Suprapubic skin (tissue), 4 donors: ENCODE measurements at regions not wholly inside any gene's neighbourhood (a gene's known extent, or its start where the extent isn't known, plus 50 kb on each side); places are given as distances from the start of the nearest gene placed in this dataset.

ENCODE experiments used
- EP300 ChIP-seq: sonication (generic); formaldehyde crosslinking; IDR thresholded peaks from one replicate; pipeline ENCODE4 v1.6.1; 2017; ENCODE audit warnings: antibody characterized with exemption
- POLR2A ChIP-seq, 2 donors: fragments of 450-650 bp; IDR thresholded peaks; one replicate each; pipeline ENCODE4 v1.6.1; 2017; ENCODE audit warnings: antibody characterized with exemption in 2 of 2, mild to moderate bottlenecking in 2 of 2, moderate library complexity in 2 of 2
- POLR2AphosphoS5 ChIP-seq, 3 donors: sonication (generic); formaldehyde crosslinking; IDR thresholded peaks; one replicate each; pipeline ENCODE4 v1.6.1; 2017; ENCODE audit warnings: antibody characterized with exemption in 3 of 3
- TF ChIP-seq, protein P1 (sequence below), 2 donors: fragments of 200-600 bp in 1 of 2; fragments of 450-650 bp in 1 of 2; sonication (generic) in 1 of 2; IDR thresholded peaks; one replicate each; pipeline ENCODE4 v1.5.1; 2016 to 2019; ENCODE audit warnings: antibody characterized with exemption in 2 of 2, mild to moderate bottlenecking in 1 of 2, moderate library complexity in 1 of 2

DNA sequence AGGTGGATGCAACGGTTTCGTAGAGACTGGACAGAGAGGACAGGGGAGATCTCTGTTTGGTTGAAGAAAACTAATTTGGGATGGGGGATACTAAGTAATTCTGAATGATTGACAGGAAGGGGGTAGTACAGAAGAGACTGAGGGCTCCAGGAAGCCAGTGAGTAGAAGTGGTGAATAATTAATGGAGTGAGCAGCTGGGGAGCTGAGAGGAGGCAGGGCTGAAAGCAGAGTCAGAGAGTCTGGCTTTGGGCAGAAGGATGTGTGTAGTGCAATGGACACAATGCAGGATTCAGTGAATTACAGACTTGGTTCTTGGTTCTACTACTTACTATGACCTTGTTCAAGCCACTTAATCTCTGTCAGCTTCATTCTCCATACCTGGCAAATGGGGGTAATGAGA, 161.7 kb downstream of the RBMX2 start:
- TF ChIP-seq, protein P1, sequence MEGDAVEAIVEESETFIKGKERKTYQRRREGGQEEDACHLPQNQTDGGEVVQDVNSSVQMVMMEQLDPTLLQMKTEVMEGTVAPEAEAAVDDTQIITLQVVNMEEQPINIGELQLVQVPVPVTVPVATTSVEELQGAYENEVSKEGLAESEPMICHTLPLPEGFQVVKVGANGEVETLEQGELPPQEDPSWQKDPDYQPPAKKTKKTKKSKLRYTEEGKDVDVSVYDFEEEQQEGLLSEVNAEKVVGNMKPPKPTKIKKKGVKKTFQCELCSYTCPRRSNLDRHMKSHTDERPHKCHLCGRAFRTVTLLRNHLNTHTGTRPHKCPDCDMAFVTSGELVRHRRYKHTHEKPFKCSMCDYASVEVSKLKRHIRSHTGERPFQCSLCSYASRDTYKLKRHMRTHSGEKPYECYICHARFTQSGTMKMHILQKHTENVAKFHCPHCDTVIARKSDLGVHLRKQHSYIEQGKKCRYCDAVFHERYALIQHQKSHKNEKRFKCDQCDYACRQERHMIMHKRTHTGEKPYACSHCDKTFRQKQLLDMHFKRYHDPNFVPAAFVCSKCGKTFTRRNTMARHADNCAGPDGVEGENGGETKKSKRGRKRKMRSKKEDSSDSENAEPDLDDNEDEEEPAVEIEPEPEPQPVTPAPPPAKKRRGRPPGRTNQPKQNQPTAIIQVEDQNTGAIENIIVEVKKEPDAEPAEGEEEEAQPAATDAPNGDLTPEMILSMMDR (IDR thresholded peaks at IDR 0.05) = no peak
- no peak for TF ChIP-seq POLR2A (IDR thresholded peaks at IDR 0.05)
- no peak for TF ChIP-seq POLR2AphosphoS5 (IDR thresholded peaks at IDR 0.05)
- TF ChIP-seq EP300 = no peak
